Upper lobe of left lung (tissue), 6 donors: ENCODE measurements at regions not wholly inside any gene's neighbourhood (a gene's known extent, or its start where the extent isn't known, plus 50 kb on each side); places are given as distances from the start of the nearest gene placed in this dataset.

Experiments
- ATAC-seq, 2 donors: fragments of 200-7000 bp; cut with Tn5 transposase; one replicate each; pipeline ENCODE4 v1.9.1; 2022; ENCODE audit warnings: mild to moderate bottlenecking in 2 of 2, moderate library complexity in 2 of 2; ENCODE audit not compliant: low FRiP score in 2 of 2
- DNase-seq, 2 donors: peaks; one replicate each; pipeline ENCODE4 v3.0.0-alpha.2; 2019 to 2020
- H3K27ac ChIP-seq, 4 donors: fragments of 200-600 bp; sonication (generic); one replicate each; pipeline ENCODE4 v1.5.1; 2016 to 2019
- H3K27me3 ChIP-seq, 4 donors: fragments of 200-600 bp; sonication (generic); one replicate each; pipeline ENCODE4 v1.5.1; 2017 to 2019
- H3K36me3 ChIP-seq, 4 donors: fragments of 200-600 bp; sonication (generic); one replicate each; pipeline ENCODE4 v1.5.1; 2016 to 2019
- H3K4me1 ChIP-seq, 4 donors: fragments of 200-600 bp; sonication (generic); one replicate each; pipeline ENCODE4 v1.5.1; 2018 to 2019
- H3K4me3 ChIP-seq, 4 donors: fragments of 200-600 bp; sonication (generic); one replicate each; pipeline ENCODE4 v1.5.1; 2017 to 2019; ENCODE audit warnings: mild to moderate bottlenecking in 2 of 4, moderate library complexity in 1 of 4
- H3K9me3 ChIP-seq, 4 donors: fragments of 200-600 bp; sonication (generic); one replicate each; pipeline ENCODE4 v1.5.1; 2018 to 2019
- EP300 ChIP-seq, 4 donors: sonication (generic); formaldehyde crosslinking; IDR thresholded peaks; one replicate each; pipeline ENCODE4 v1.5.1; 2017; ENCODE audit warnings: antibody characterized with exemption in 4 of 4, control low read depth in 2 of 4
- POLR2A ChIP-seq, 4 donors: fragments of 450-650 bp; IDR thresholded peaks; one replicate each; pipeline ENCODE4 v1.5.1; 2016 to 2017; ENCODE audit warnings: antibody characterized with exemption in 4 of 4, mild to moderate bottlenecking in 2 of 4
- POLR2AphosphoS5 ChIP-seq, 2 donors: sonication (generic); formaldehyde crosslinking; IDR thresholded peaks; one replicate each; pipeline ENCODE4 v1.5.1; 2017; ENCODE audit warnings: antibody characterized with exemption in 2 of 2
- WGBS, 2 donors: methylation state at CpG; one replicate each; pipeline ENCODE4 v1.1.5; 2017 to 2018; 5-methylcytosine and 5-hydroxymethylcytosine counted together
- TF ChIP-seq, protein P1 (sequence below), 6 experiments: fragments of 450-650 bp in 4 of 6; fragments of 200-600 bp in 2 of 6; sonication (generic) in 2 of 6; IDR thresholded peaks; one replicate each; pipeline ENCODE4 v1.5.1; 2016 to 2019; ENCODE audit warnings: antibody characterized with exemption in 6 of 6
- donor health status: DM: no; HTN: no; CAD: no; lungs with moderate emphysema.
- donor health status: DM: no; HTN: yes; CAD: no; lungs with severe emphysema.

DNA sequence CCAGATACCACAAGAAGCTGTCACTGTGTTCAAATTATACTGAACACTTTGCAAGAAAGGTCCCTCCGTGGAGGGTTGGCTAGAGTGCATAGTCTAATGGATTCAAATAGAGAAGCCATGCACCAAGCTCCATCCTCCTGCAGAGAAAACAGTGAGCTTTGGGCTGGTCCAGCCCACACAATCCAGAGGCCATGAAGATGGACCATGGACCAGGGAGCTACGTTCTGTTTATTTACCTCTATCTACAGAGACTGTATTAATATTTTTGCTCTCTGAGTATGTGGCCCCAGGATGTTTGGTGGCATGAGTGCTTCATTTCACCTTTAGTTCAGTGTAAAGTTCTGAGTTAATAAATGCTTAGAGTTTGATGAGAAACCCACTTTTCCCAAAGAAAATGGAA lies 114.8 kb upstream of the PJA2 start:
- H3K27ac ChIP-seq, result no peak overlapping the region
- ATAC-seq (no peak), DNase-seq (no peak)
- no peaks in the 10 kb centered on the region for H3K36me3 ChIP-seq
- no peaks in the 10 kb centered on the region for H3K4me1 ChIP-seq
- H3K4me3 ChIP-seq, result no peak overlapping the region
- no peaks in the 10 kb centered on the region for H3K9me3 ChIP-seq
- 45 to 81% methylated on average over 2 of the region's 2 CpGs for WGBS, 2 donors
- TF ChIP-seq EP300 (IDR thresholded peaks at IDR 0.05), result no peak
- TF ChIP-seq, protein P1, sequence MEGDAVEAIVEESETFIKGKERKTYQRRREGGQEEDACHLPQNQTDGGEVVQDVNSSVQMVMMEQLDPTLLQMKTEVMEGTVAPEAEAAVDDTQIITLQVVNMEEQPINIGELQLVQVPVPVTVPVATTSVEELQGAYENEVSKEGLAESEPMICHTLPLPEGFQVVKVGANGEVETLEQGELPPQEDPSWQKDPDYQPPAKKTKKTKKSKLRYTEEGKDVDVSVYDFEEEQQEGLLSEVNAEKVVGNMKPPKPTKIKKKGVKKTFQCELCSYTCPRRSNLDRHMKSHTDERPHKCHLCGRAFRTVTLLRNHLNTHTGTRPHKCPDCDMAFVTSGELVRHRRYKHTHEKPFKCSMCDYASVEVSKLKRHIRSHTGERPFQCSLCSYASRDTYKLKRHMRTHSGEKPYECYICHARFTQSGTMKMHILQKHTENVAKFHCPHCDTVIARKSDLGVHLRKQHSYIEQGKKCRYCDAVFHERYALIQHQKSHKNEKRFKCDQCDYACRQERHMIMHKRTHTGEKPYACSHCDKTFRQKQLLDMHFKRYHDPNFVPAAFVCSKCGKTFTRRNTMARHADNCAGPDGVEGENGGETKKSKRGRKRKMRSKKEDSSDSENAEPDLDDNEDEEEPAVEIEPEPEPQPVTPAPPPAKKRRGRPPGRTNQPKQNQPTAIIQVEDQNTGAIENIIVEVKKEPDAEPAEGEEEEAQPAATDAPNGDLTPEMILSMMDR (IDR thresholded peaks at IDR 0.05), result no peak
- TF ChIP-seq POLR2AphosphoS5 (IDR thresholded peaks at IDR 0.05), result no peak
- no peak for TF ChIP-seq POLR2A (IDR thresholded peaks at IDR 0.05)
- H3K27me3 ChIP-seq, result no peaks in the 10 kb centered on the region

DNA sequence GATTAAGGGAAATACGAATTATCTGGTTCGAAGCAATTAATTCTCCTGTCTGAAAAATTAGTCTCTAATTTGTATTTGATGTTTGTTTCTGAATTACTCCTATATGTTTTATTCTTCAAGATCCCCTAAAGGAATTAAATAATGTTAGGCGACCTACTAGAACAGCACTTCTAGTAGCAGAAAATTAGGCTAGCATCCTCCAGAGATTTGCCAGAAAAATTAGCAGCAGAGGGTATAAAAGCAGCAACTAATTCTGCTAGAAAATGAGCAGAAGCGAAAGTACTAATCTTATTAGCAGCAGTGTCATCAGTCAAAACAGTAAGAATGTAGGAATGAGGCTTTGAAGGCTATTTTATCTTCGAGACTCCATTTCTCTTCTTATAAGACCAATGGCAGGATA lies 114.3 kb upstream of the PJA2 start:
- Histone ChIP-seq H3K4me1 (no peaks in the 10 kb centered on the region), H3K9me3 (no peaks in the 10 kb centered on the region), H3K36me3 (no peaks in the 10 kb centered on the region), H3K27me3 (no peaks in the 10 kb centered on the region), H3K4me3 (no peak overlapping the region), H3K27ac (no peak overlapping the region)
- DNase-seq (no peak), ATAC-seq (no peak)
- 90% methylated on average over 5 of the region's 5 CpGs for WGBS, 2 donors
- TF ChIP-seq POLR2A (IDR thresholded peaks at IDR 0.05) (no peak), POLR2AphosphoS5 (IDR thresholded peaks at IDR 0.05) (no peak)
- TF ChIP-seq, protein P1 (IDR thresholded peaks at IDR 0.05), result no peak

DNA sequence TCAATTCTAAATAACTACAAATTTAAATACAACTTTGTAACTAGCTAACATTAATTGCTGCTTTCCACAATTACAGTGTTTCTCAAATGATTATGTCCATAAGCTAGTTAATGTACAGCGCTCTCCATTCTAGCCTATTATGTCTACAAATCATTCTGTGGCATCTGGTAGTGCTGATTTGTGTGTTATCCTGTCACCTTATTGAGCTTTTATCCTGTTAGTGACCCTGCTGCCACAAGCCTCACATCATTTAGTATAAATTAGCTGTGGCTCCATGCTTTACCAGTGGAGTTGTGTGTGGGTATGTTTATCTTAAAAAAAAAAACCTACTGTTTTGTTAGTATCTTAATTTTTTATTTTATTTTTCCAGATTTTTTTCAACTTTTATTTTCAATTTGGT lies 112.6 kb upstream of the PJA2 start:
- no peaks in the 10 kb centered on the region for H3K36me3 ChIP-seq
- H3K27ac ChIP-seq, result no peak overlapping the region
- TF ChIP-seq EP300 (IDR thresholded peaks at IDR 0.05) (no peak), POLR2AphosphoS5 (IDR thresholded peaks at IDR 0.05) (no peak), POLR2A (IDR thresholded peaks at IDR 0.05) (no peak)
- TF ChIP-seq, protein P1 (IDR thresholded peaks at IDR 0.05), result no peak
- H3K9me3 ChIP-seq, result no peaks in the 10 kb centered on the region
- DNase-seq, result no peak
- no peaks in the 10 kb centered on the region for H3K4me1 ChIP-seq
- ATAC-seq, result no peak
- H3K27me3 ChIP-seq, result no peaks in the 10 kb centered on the region
- H3K4me3 ChIP-seq, result no peak overlapping the region
- 100% methylated on average over 1 of the region's 1 CpG for WGBS, 2 donors

DNA sequence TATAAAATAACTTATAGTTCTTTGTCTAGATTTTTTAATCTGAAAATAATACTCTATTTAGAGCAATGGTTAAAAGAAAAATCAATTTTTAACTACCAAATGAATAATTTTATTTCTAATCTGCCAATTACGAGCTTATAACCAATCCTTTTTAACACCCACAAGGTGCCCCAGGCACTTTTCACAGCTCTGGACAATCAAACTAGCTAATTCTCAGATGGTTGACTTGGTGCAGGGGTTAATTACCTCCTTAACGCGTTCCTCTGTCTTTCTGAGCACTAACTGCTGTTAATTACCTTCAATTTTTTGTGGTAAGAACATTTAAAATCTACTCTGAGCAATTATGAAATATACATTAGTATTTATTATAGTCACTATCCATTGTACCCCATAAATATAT lies 109.6 kb upstream of the PJA2 start:
- ATAC-seq (no peak), DNase-seq (no peak)
- TF ChIP-seq POLR2AphosphoS5 (IDR thresholded peaks at IDR 0.05), result no peak
- no peak for TF ChIP-seq EP300 (IDR thresholded peaks at IDR 0.05)
- TF ChIP-seq, protein P1 (IDR thresholded peaks at IDR 0.05), result no peak
- TF ChIP-seq POLR2A (IDR thresholded peaks at IDR 0.05), result no peak
- H3K9me3 ChIP-seq, result no peaks in the 10 kb centered on the region
- no peak overlapping the region for H3K4me3 ChIP-seq
- WGBS, 2 donors, result 94 to 97% methylated on average over 3 of the region's 3 CpGs
- no peak overlapping the region for H3K27ac ChIP-seq
- no peaks in the 10 kb centered on the region for H3K36me3 ChIP-seq
- no peaks in the 10 kb centered on the region for H3K27me3 ChIP-seq
- H3K4me1 ChIP-seq, result no peaks in the 10 kb centered on the region

DNA sequence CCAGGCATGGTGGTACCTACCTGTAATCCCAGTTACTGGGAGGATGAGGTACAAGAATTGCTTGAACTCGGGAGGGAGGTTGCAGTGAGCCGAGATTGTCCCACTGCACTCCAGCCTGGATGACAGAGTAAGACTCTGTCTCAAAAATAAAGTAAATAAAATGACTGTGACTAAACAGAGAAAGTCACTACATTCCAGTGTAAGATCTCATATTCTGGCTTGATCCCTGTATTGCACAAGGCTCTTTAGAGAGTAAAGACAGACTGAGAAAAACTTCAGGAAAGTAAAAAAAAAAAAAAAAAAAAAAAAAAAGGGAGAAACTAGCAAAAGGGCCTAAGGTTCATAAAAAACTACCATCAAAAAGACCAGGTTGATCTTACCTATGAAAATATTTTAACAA lies 106.6 kb upstream of the PJA2 start:
- DNase-seq (no peak), ATAC-seq (peak in 1 of 2 donors; percentile 77)
- Histone ChIP-seq H3K4me3 (no peak overlapping the region), H3K4me1 (no peaks in the 10 kb centered on the region), H3K36me3 (no peaks in the 10 kb centered on the region), H3K9me3 (no peaks in the 10 kb centered on the region), H3K27me3 (no peaks in the 10 kb centered on the region), H3K27ac (no peak overlapping the region)
- WGBS, 2 donors, result 69 to 75% methylated on average over 2 of the region's 2 CpGs
- TF ChIP-seq, protein P1 (IDR thresholded peaks at IDR 0.05), result no peak
- TF ChIP-seq POLR2A (IDR thresholded peaks at IDR 0.05), result no peak
- no peak for TF ChIP-seq EP300 (IDR thresholded peaks at IDR 0.05)
- TF ChIP-seq POLR2AphosphoS5 (IDR thresholded peaks at IDR 0.05), result no peak
